Keratinocyte (primary cell): ENCODE measurements at regions not wholly inside any gene's neighbourhood (a gene's known extent, or its start where the extent isn't known, plus 50 kb on each side); places are given as distances from the start of the nearest gene placed in this dataset.

Experiments used
- EZH2 ChIP-seq: IDR thresholded peaks from one replicate; pipeline ENCODE4 v1.6.1; 2012; ENCODE audit warnings: inconsistent platforms, mild to moderate bottlenecking, low read length, moderate library complexity
- TF ChIP-seq, protein P1 (sequence below), 3 experiments: IDR thresholded peaks in 1 of 3; conservative IDR thresholded peaks in 1 of 3; optimal IDR thresholded peaks in 1 of 3; 2 replicates in 2 of 3; 3 replicates in 1 of 3; pipeline versions ENCODE3 to v1.5.1; 2011; ENCODE audit warnings: low read length in 3 of 3, mild to moderate bottlenecking in 3 of 3, moderate library complexity in 2 of 3, control low read depth in 1 of 3, inconsistent platforms in 1 of 3; ENCODE audit not compliant: insufficient read depth in 2 of 3; ENCODE audit errors: extremely low read depth in 1 of 3

DNA sequence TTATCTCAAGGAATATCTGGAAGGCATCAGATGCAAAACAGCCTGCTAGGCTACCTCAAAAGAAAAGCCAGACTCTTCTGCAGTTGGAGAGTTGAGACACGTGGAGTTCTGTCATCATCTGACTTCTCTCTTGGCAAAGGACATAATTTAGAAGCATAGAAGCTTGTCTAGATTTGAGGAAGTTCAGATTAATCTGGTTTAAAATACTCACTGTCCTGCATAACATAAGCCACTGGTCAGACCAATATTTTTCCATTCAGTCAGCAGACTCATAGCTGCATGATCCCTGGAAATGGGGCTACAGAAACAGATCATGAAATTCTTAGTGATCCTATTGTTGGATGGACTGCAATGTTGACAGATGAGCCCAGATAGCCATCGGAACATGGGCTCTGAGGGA, 349.0 kb downstream of the TXNL1 start:
- TF ChIP-seq, protein P1, sequence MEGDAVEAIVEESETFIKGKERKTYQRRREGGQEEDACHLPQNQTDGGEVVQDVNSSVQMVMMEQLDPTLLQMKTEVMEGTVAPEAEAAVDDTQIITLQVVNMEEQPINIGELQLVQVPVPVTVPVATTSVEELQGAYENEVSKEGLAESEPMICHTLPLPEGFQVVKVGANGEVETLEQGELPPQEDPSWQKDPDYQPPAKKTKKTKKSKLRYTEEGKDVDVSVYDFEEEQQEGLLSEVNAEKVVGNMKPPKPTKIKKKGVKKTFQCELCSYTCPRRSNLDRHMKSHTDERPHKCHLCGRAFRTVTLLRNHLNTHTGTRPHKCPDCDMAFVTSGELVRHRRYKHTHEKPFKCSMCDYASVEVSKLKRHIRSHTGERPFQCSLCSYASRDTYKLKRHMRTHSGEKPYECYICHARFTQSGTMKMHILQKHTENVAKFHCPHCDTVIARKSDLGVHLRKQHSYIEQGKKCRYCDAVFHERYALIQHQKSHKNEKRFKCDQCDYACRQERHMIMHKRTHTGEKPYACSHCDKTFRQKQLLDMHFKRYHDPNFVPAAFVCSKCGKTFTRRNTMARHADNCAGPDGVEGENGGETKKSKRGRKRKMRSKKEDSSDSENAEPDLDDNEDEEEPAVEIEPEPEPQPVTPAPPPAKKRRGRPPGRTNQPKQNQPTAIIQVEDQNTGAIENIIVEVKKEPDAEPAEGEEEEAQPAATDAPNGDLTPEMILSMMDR (optimal IDR thresholded peaks at IDR 0.05 in 1 of 3, IDR thresholded peaks at IDR 0.05 in 1 of 3, conservative IDR thresholded peaks at IDR 0.05 in 1 of 3; ENCODE audit: extremely low read depth in 1 of 3, insufficient read depth in 2 of 3, low read length in 3 of 3) = no peak
- TF ChIP-seq EZH2 = no peak
